Spleen (tissue), 7 donors: ENCODE measurements at regions not wholly inside any gene's neighbourhood (a gene's known extent, or its start where the extent isn't known, plus 50 kb on each side); places are given as distances from the start of the nearest gene placed in this dataset.

Source experiments
- POLR2A ChIP-seq, 3 donors: fragments of 450-650 bp; IDR thresholded peaks; one replicate each; pipeline ENCODE4 v1.5.1; 2017; ENCODE audit warnings: antibody characterized with exemption in 3 of 3, mild to moderate bottlenecking in 1 of 3
- TF ChIP-seq, protein P1 (sequence below), 11 experiments: fragments of 200-600 bp in 7 of 11; fragments of 450-650 bp in 4 of 11; sonication (generic) in 4 of 11; IDR thresholded peaks in 8 of 11; conservative IDR thresholded peaks in 3 of 11; 1 replicate in 7 of 11; 2 replicates in 4 of 11; pipeline versions ENCODE4 v1.4.0 to v1.8.0; 2016 to 2021; ENCODE audit warnings: antibody characterized with exemption in 11 of 11, inconsistent platforms in 4 of 11, mild to moderate bottlenecking in 1 of 11
- donor health status: DM: no; HTN: no; CAD: no; lungs with moderate emphysema.
- donor health status: DM: no; HTN: no; CAD: no.
- donor health status: DM: no; HTN: no; CAD: no.

DNA sequence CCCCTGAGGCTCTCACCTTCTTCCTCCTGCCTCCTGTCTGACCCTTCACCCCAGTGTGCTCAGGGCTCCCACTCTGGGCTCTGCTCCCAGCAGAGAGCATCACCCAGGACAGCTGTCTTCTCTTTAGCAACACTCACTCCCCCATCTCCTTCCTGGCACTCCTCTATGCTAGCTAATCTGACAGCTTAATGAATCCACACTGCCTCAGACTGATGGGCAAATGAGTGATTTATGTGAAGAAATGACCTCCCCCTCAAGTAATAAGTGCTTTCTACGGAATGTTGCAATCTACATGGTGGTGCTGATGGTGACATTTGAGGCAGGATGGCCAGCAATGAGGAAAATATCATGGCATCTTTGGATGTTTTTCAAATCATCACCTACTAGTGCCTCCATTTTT is 83.6 kb downstream of the LSM3 start:
- TF ChIP-seq, protein P1, sequence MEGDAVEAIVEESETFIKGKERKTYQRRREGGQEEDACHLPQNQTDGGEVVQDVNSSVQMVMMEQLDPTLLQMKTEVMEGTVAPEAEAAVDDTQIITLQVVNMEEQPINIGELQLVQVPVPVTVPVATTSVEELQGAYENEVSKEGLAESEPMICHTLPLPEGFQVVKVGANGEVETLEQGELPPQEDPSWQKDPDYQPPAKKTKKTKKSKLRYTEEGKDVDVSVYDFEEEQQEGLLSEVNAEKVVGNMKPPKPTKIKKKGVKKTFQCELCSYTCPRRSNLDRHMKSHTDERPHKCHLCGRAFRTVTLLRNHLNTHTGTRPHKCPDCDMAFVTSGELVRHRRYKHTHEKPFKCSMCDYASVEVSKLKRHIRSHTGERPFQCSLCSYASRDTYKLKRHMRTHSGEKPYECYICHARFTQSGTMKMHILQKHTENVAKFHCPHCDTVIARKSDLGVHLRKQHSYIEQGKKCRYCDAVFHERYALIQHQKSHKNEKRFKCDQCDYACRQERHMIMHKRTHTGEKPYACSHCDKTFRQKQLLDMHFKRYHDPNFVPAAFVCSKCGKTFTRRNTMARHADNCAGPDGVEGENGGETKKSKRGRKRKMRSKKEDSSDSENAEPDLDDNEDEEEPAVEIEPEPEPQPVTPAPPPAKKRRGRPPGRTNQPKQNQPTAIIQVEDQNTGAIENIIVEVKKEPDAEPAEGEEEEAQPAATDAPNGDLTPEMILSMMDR (IDR thresholded peaks at IDR 0.05 in 8 of 11, conservative IDR thresholded peaks at IDR 0.05 in 3 of 11), result peak in 1 of 11 experiments; percentile 17
- TF ChIP-seq POLR2A (IDR thresholded peaks at IDR 0.05), result no peak
